Keratinocyte (primary cell): ENCODE measurements at regions not wholly inside any gene's neighbourhood (a gene's known extent, or its start where the extent isn't known, plus 50 kb on each side); places are given as distances from the start of the nearest gene placed in this dataset.

Experiments
- DNase-seq: peaks from one replicate; pipeline ENCODE4 v3.0.0-alpha.2; 2011; ENCODE audit warnings: low read depth, missing footprints, low spot score
- FAIRE-seq: peaks from 2 replicates; lab custom pipeline; 2011; peaks lifted over from hg19 to GRCh38; lab: Jason Lieb, UNC
- H2AFZ ChIP-seq: 2 replicates; pipeline ENCODE4 v1.6.0; 2012; ENCODE audit warnings: low read length, control low read depth, inconsistent platforms; ENCODE audit not compliant: control insufficient read depth
- H3K27ac ChIP-seq: 2 replicates; pipeline ENCODE4 v1.5.1; 2011; ENCODE audit warnings: low read length; ENCODE audit not compliant: control insufficient read depth, insufficient read depth
- H3K27me3 ChIP-seq: 3 replicates; pipeline ENCODE4 v1.6.0; 2011; ENCODE audit warnings: low read length; ENCODE audit not compliant: control insufficient read depth, insufficient read depth; ENCODE audit errors: extremely low read depth
- H3K36me3 ChIP-seq, 2 experiments: 2 replicates in 1 of 2; 3 replicates in 1 of 2; pipeline ENCODE4 v1.5.1; 2011; ENCODE audit warnings: low read length in 2 of 2, mild to moderate bottlenecking in 1 of 2; ENCODE audit not compliant: control insufficient read depth in 2 of 2, insufficient read depth in 2 of 2; ENCODE audit errors: extremely low read depth in 1 of 2
- H3K4me1 ChIP-seq: 3 replicates; pipeline ENCODE4 v1.5.1; 2011; ENCODE audit warnings: low read length; ENCODE audit not compliant: control insufficient read depth, insufficient read depth; ENCODE audit errors: extremely low read depth
- H3K4me2 ChIP-seq: 3 replicates; pipeline ENCODE4 v1.6.0; 2011; ENCODE audit warnings: low read depth, low read length; ENCODE audit not compliant: control insufficient read depth, insufficient read depth; ENCODE audit errors: extremely low read depth
- H3K4me3 ChIP-seq, 3 experiments: fragments of 200-600 bp in 1 of 3; sonication (generic) in 1 of 3; 2 replicates in 2 of 3; 3 replicates in 1 of 3; pipeline ENCODE4 v1.5.1; 2011 to 2016; ENCODE audit warnings: low read length in 3 of 3, mild to moderate bottlenecking in 3 of 3, control low read depth in 2 of 3, inconsistent platforms in 1 of 3, low read depth in 1 of 3, mixed read lengths in 1 of 3, mixed run types in 1 of 3, moderate library complexity in 1 of 3; ENCODE audit not compliant: control insufficient read depth in 2 of 3, insufficient read depth in 2 of 3; ENCODE audit errors: extremely low read depth in 1 of 3
- H3K79me2 ChIP-seq: 2 replicates; pipeline ENCODE4 v1.6.0; 2012; ENCODE audit warnings: low read length; ENCODE audit not compliant: control insufficient read depth, insufficient read depth
- H3K9ac ChIP-seq: 3 replicates; pipeline ENCODE4 v1.6.0; 2011; ENCODE audit warnings: low read length; ENCODE audit not compliant: control insufficient read depth, insufficient read depth; ENCODE audit errors: extremely low read depth
- H3K9me1 ChIP-seq: 3 replicates; pipeline ENCODE4 v1.6.0; 2011; ENCODE audit warnings: low read length; ENCODE audit not compliant: control insufficient read depth, insufficient read depth; ENCODE audit errors: extremely low read depth
- H3K9me3 ChIP-seq: 2 replicates; pipeline ENCODE4 v1.5.1; 2012; ENCODE audit warnings: low read depth, low read length; ENCODE audit not compliant: control insufficient read depth
- H4K20me1 ChIP-seq: 3 replicates; pipeline ENCODE4 v1.6.0; 2011; ENCODE audit warnings: low read length; ENCODE audit not compliant: control insufficient read depth, insufficient read depth; ENCODE audit errors: extremely low read depth
- CTCF ChIP-seq, 3 experiments: IDR thresholded peaks in 1 of 3; conservative IDR thresholded peaks in 1 of 3; optimal IDR thresholded peaks in 1 of 3; 2 replicates in 2 of 3; 3 replicates in 1 of 3; pipeline versions ENCODE3 to v1.5.1; 2011; ENCODE audit warnings: low read length in 3 of 3, mild to moderate bottlenecking in 3 of 3, moderate library complexity in 2 of 3, control low read depth in 1 of 3, inconsistent platforms in 1 of 3; ENCODE audit not compliant: insufficient read depth in 2 of 3; ENCODE audit errors: extremely low read depth in 1 of 3
- EZH2 ChIP-seq: IDR thresholded peaks from one replicate; pipeline ENCODE4 v1.6.1; 2012; ENCODE audit warnings: inconsistent platforms, mild to moderate bottlenecking, low read length, moderate library complexity
- dilution Hi-C: fragments of 300-500 bp; cut with MboI; formaldehyde crosslinking; loops from one replicate; pipeline ENCODE4 v1.7.0; 2020; ENCODE audit warnings: low sequenced_read_pairs; ENCODE audit not compliant: extremely low pct_ligation_motif_present

- DNase-seq (no peak), FAIRE-seq (no peak)
- H2AFZ ChIP-seq: no peak overlapping the region
- dilution Hi-C loops: no loop called here
- H4K20me1 ChIP-seq: no peaks in the 10 kb centered on the region
- TF ChIP-seq EZH2: no peak
- TF ChIP-seq CTCF (optimal IDR thresholded peaks at IDR 0.05 in 1 of 3, IDR thresholded peaks at IDR 0.05 in 1 of 3, conservative IDR thresholded peaks at IDR 0.05 in 1 of 3; ENCODE audit: extremely low read depth in 1 of 3, insufficient read depth in 2 of 3, low read length in 3 of 3): no peak
- no peak overlapping the region for H3K9ac ChIP-seq
- no peaks in the 10 kb centered on the region for H3K9me1 ChIP-seq
- H3K27me3 ChIP-seq: no peaks in the 10 kb centered on the region
- no peaks in the 10 kb centered on the region for H3K36me3 ChIP-seq
- no peak overlapping the region for H3K4me3 ChIP-seq
- H3K4me1 ChIP-seq: peaks cover 2% of the 10 kb centered on the region
- no peaks in the 10 kb centered on the region for H3K9me3 ChIP-seq
- H3K79me2 ChIP-seq: no peaks in the 10 kb centered on the region
- no peak overlapping the region for H3K27ac ChIP-seq
- H3K4me2 ChIP-seq: no peak overlapping the region
Measured at GRCh38 chr2:147709655-147710054, 135.2 kb upstream of the ACVR2A start.

- dilution Hi-C loops: no loop called here
- Histone ChIP-seq H3K27ac (no peak overlapping the region), H3K9ac (no peak overlapping the region), H3K4me1 (no peaks in the 10 kb centered on the region), H3K27me3 (no peaks in the 10 kb centered on the region), H3K9me3 (no peaks in the 10 kb centered on the region), H4K20me1 (no peaks in the 10 kb centered on the region), H3K4me2 (no peak overlapping the region), H3K9me1 (no peaks in the 10 kb centered on the region), H3K4me3 (no peak overlapping the region), H3K79me2 (no peaks in the 10 kb centered on the region), H2AFZ (no peak overlapping the region), H3K36me3 (no peaks in the 10 kb centered on the region)
- DNase-seq (no peak), FAIRE-seq (no peak)
- TF ChIP-seq EZH2: no peak
- TF ChIP-seq CTCF (optimal IDR thresholded peaks at IDR 0.05 in 1 of 3, IDR thresholded peaks at IDR 0.05 in 1 of 3, conservative IDR thresholded peaks at IDR 0.05 in 1 of 3; ENCODE audit: extremely low read depth in 1 of 3, insufficient read depth in 2 of 3, low read length in 3 of 3): no peak
Measured at GRCh38 chr2:147703171-147703570, 141.7 kb upstream of the ACVR2A start.
